ENCODE measurements at regions not wholly inside any gene's neighbourhood (a gene's known extent, or its start where the extent isn't known, plus 50 kb on each side); places are given as distances from the start of the nearest gene placed in this dataset.
"Not testable (repeated sequence)": the region's sequence is repeated elsewhere in the genome, so short reads cannot be mapped to it uniquely, and the experiment has no call there.

GRCh38 chr2:64937314-64937686 lies 51.9 kb upstream of the SLC1A4 start:
- not testable (repeated sequence) for TF ChIP-seq CTCF (IDR thresholded peaks at IDR 0.05; ENCODE audit: control extremely low read depth in 1 of 3, insufficient read depth in 1 of 3, low read depth in 1 of 3, low read length in 3 of 3); USF2 (IDR thresholded peaks at IDR 0.05; ENCODE audit: low read length); MAFK (IDR thresholded peaks at IDR 0.05; ENCODE audit: low read depth, low read length); POLR2A (IDR thresholded peaks at IDR 0.05; ENCODE audit: control extremely low read depth in 1 of 2, low read depth in 2 of 2, low read length in 2 of 2); TAF1 (IDR thresholded peaks at IDR 0.05; ENCODE audit: low read depth, low read length); POLR2AphosphoS5 (IDR thresholded peaks at IDR 0.05; ENCODE audit: low read depth, low read length); EP300 (IDR thresholded peaks at IDR 0.05; ENCODE audit: borderline replicate concordance in 1 of 2, low read depth in 2 of 2, low read length in 2 of 2)

All from H1 (cell line).